IMR-90 (cell line): ENCODE measurements at regions not wholly inside any gene's neighbourhood (a gene's known extent, or its start where the extent isn't known, plus 50 kb on each side); places are given as distances from the start of the nearest gene placed in this dataset.

Source experiments
- ATAC-seq: fragments of 200-7000 bp; cut with Tn5 transposase; 2 replicates; pipeline ENCODE4 v1.9.1; 2020; ENCODE audit warnings: low read depth, mild to moderate bottlenecking, moderate library complexity
- BruUV-seq: library from RNA; stranded (reverse); fragments of 400-500 nt; replicated peaks from 2 replicates; lab custom pipeline; 2021; lab: Mats Ljungman, UMichigan
- CTCF ChIA-PET: fragments of 300-600 bp; formaldehyde crosslinking; extraction: SDS; loops from one replicate; lab custom pipeline; 2021; ENCODE audit warnings: antibody characterized with exemption; lab: Yijun Ruan, JAX
- POLR2A ChIA-PET: fragments of 300-600 bp; sonication (Branson Sonifier 250); formaldehyde crosslinking; loops from one replicate; lab custom pipeline; 2022; ENCODE audit warnings: antibody characterized with exemption; ENCODE audit not compliant: unreplicated experiment; lab: Charles Lee
- DNase-seq: peaks from one replicate; pipeline ENCODE4 v3.0.0; 2013
- H2AFZ ChIP-seq: replicated peaks from 2 replicates; pipeline ENCODE3; 2013; ENCODE audit warnings: low read length, mild to moderate bottlenecking; ENCODE audit not compliant: poor library complexity
- H2AK5ac ChIP-seq: 2 replicates; pipeline ENCODE4 v1.6.1; 2013; ENCODE audit warnings: low read depth, low read length, inconsistent platforms
- H2AK9ac ChIP-seq: replicated peaks from 2 replicates; pipeline ENCODE3; 2013; ENCODE audit warnings: mild to moderate bottlenecking, low read depth, low read length, moderate library complexity; ENCODE audit not compliant: poor library complexity
- H2BK120ac ChIP-seq: 2 replicates; pipeline ENCODE4 v1.6.1; 2013; ENCODE audit warnings: low read depth, low read length, inconsistent platforms
- H2BK15ac ChIP-seq: 3 replicates; pipeline ENCODE4 v1.6.1; 2013; ENCODE audit warnings: low read depth, low read length, inconsistent platforms
- H2BK20ac ChIP-seq: 2 replicates; pipeline ENCODE4 v1.6.1; 2013; ENCODE audit warnings: low read depth, mild to moderate bottlenecking, inconsistent platforms, low read length, moderate library complexity
- H2BK5ac ChIP-seq: 2 replicates; pipeline ENCODE4 v1.6.1; 2013; ENCODE audit warnings: mild to moderate bottlenecking, low read depth, low read length, inconsistent platforms; ENCODE audit not compliant: poor library complexity, severe bottlenecking
- H3K14ac ChIP-seq: replicated peaks from 2 replicates; pipeline ENCODE4 v1.6.1; 2013; ENCODE audit warnings: low read depth, low read length, inconsistent platforms
- H3K18ac ChIP-seq: 2 replicates; pipeline ENCODE4 v1.6.1; 2013; ENCODE audit warnings: low read depth, low read length, control low read depth
- H3K23ac ChIP-seq: 2 replicates; pipeline ENCODE4 v1.6.1; 2013; ENCODE audit warnings: low read depth, low read length, inconsistent platforms
- H3K27ac ChIP-seq: 2 replicates; pipeline ENCODE4 v1.5.1; 2013; ENCODE audit warnings: mild to moderate bottlenecking, control low read depth, low read length; ENCODE audit not compliant: insufficient read depth
- H3K27me3 ChIP-seq: 2 replicates; pipeline ENCODE4 v1.6.1; 2013; ENCODE audit warnings: low read length; ENCODE audit not compliant: control insufficient read depth, insufficient read depth
- H3K36me3 ChIP-seq: 2 replicates; pipeline ENCODE4 v1.6.1; 2013; ENCODE audit warnings: low read length, mixed read lengths; ENCODE audit not compliant: control insufficient read depth, insufficient read depth
- H3K4ac ChIP-seq: 2 replicates; pipeline ENCODE4 v1.6.1; 2013; ENCODE audit warnings: low read depth, low read length, inconsistent platforms
- H3K4me1 ChIP-seq: 2 replicates; pipeline ENCODE4 v1.6.1; 2013; ENCODE audit warnings: low read length, mixed read lengths; ENCODE audit not compliant: control insufficient read depth, insufficient read depth
- H3K4me2 ChIP-seq: 2 replicates; pipeline ENCODE4 v1.6.1; 2013; ENCODE audit warnings: low read depth, mild to moderate bottlenecking, control low read depth, low read length, moderate library complexity
- H3K4me3 ChIP-seq: 2 replicates; pipeline ENCODE4 v1.5.1; 2013; ENCODE audit warnings: low read depth, mild to moderate bottlenecking, control low read depth, low read length, moderate library complexity; ENCODE audit not compliant: insufficient read depth
- H3K56ac ChIP-seq: 2 replicates; pipeline ENCODE4 v1.6.1; 2013; ENCODE audit warnings: low read length, inconsistent platforms; ENCODE audit not compliant: insufficient read depth; ENCODE audit errors: extremely low read depth
- H3K79me1 ChIP-seq, 2 experiments: 2 replicates each; pipeline ENCODE4 v1.6.1; 2013; ENCODE audit warnings: low read length in 2 of 2, inconsistent platforms in 1 of 2, low read depth in 1 of 2
- H3K9ac ChIP-seq: 2 replicates; pipeline ENCODE4 v1.6.1; 2013; ENCODE audit warnings: low read depth, low read length, control low read depth
- H3K9me1 ChIP-seq: 2 replicates; pipeline ENCODE4 v1.6.1; 2013; ENCODE audit warnings: low read length, inconsistent platforms; ENCODE audit not compliant: insufficient read depth
- H3K9me3 ChIP-seq: 2 replicates; pipeline ENCODE4 v1.6.1; 2013; ENCODE audit warnings: low read length; ENCODE audit not compliant: control insufficient read depth, insufficient read depth
- H4K20me1 ChIP-seq: 2 replicates; pipeline ENCODE4 v1.6.1; 2013; ENCODE audit warnings: low read length, inconsistent platforms; ENCODE audit not compliant: insufficient read depth
- H4K5ac ChIP-seq: 2 replicates; pipeline ENCODE4 v1.6.1; 2013; ENCODE audit warnings: mild to moderate bottlenecking, low read depth, low read length, control low read depth
- H4K8ac ChIP-seq, 2 experiments: 2 replicates each; pipeline ENCODE4 v1.6.1; 2013; ENCODE audit warnings: low read depth in 2 of 2, low read length in 2 of 2, control low read depth in 1 of 2, inconsistent platforms in 1 of 2
- H4K91ac ChIP-seq: 2 replicates; pipeline ENCODE4 v1.6.1; 2013; ENCODE audit warnings: low read depth, low read length, inconsistent platforms; ENCODE audit not compliant: insufficient read depth
- BHLHE40 ChIP-seq: fragments of 150-350 bp; IDR thresholded peaks from 2 replicates; pipeline ENCODE4 v1.6.1; 2016; ENCODE audit warnings: mild to moderate bottlenecking, low read depth, low read length
- CEBPB ChIP-seq: IDR thresholded peaks from 2 replicates; pipeline ENCODE4 v1.6.1; 2012; ENCODE audit warnings: low read depth, low read length, improper control_type of control experiment
- CHD1 ChIP-seq: IDR thresholded peaks from 2 replicates; pipeline ENCODE4 v1.6.1; 2012; ENCODE audit warnings: low read depth, low read length, improper control_type of control experiment
- FOS ChIP-seq: fragments of 150-350 bp; IDR thresholded peaks from 2 replicates; pipeline ENCODE4 v1.6.1; 2016; ENCODE audit warnings: low read depth, low read length
- MAFK ChIP-seq: IDR thresholded peaks from 2 replicates; pipeline ENCODE4 v1.6.1; 2012; ENCODE audit warnings: low read depth, low read length, improper control_type of control experiment
- MAZ ChIP-seq: IDR thresholded peaks from 2 replicates; pipeline ENCODE4 v1.6.1; 2012; ENCODE audit warnings: low read depth, mild to moderate bottlenecking, low read length, improper control_type of control experiment, moderate library complexity, borderline replicate concordance
- MXI1 ChIP-seq: IDR thresholded peaks from 2 replicates; pipeline ENCODE4 v1.6.1; 2012; ENCODE audit warnings: low read depth, mild to moderate bottlenecking, low read length, moderate library complexity, borderline replicate concordance
- NFE2L2 ChIP-seq: fragments of 150-350 bp; IDR thresholded peaks from 2 replicates; pipeline ENCODE4 v1.6.1; 2016; ENCODE audit warnings: low read depth, mild to moderate bottlenecking, low read length
- POLR2A ChIP-seq: IDR thresholded peaks from 2 replicates; pipeline ENCODE4 v1.6.1; 2012; ENCODE audit warnings: mild to moderate bottlenecking, low read depth, low read length
- RAD21 ChIP-seq: IDR thresholded peaks from 2 replicates; pipeline ENCODE4 v1.6.1; 2012; ENCODE audit warnings: low read length, improper control_type of control experiment
- RCOR1 ChIP-seq: IDR thresholded peaks from 2 replicates; pipeline ENCODE4 v1.6.1; 2012; ENCODE audit warnings: mild to moderate bottlenecking, low read length, improper control_type of control experiment; ENCODE audit not compliant: insufficient replicate concordance
- RFX5 ChIP-seq: IDR thresholded peaks from 2 replicates; pipeline ENCODE4 v1.8.0; 2012; ENCODE audit warnings: low read depth, mild to moderate bottlenecking, low read length, moderate library complexity
- SMC3 ChIP-seq: fragments of 150-350 bp; IDR thresholded peaks from 2 replicates; pipeline ENCODE4 v1.6.1; 2016; ENCODE audit warnings: low read depth, mild to moderate bottlenecking, antibody characterized with exemption, low read length, moderate library complexity
- WGBS, 2 experiments: methylation state at CpG; one replicate each; pipeline versions ENCODE4 v1.1.5 to v1.1.7; 2013; ENCODE audit warnings: missing lambda C conversion rate in 2 of 2; ENCODE audit not compliant: insufficient read length in 1 of 2; ENCODE audit errors: extremely low coverage in 2 of 2; 5-methylcytosine and 5-hydroxymethylcytosine counted together
- dilution Hi-C: fragments of 300-500 bp; cut with HindIII; formaldehyde crosslinking; loops from one replicate; pipeline ENCODE4 v1.14.3; 2018; ENCODE audit warnings: low sequenced_read_pairs; ENCODE audit not compliant: unreplicated experiment
- in situ Hi-C: fragments of 300-500 bp; cut with MboI; formaldehyde crosslinking; loops from 3 replicates; pipeline ENCODE4 v1.14.3; 2019; ENCODE audit warnings: low sequenced_read_pairs, inconsistent platforms, mixed read lengths
- intact Hi-C: fragments of 100-400 bp; cut with micrococcal nuclease; formaldehyde crosslinking; loops from 2 replicates; pipeline ENCODE4 v1.10.0; 2022
- TF ChIP-seq, protein P1 (sequence below): conservative IDR thresholded peaks from 2 replicates; pipeline ENCODE4 v1.5.1; 2012; ENCODE audit warnings: mild to moderate bottlenecking, low read depth, low read length, improper control_type of control experiment
- TF ChIP-seq, protein P2 (sequence below): fragments of 150-350 bp; IDR thresholded peaks from 2 replicates; pipeline ENCODE4 v1.6.1; 2016; ENCODE audit warnings: low read depth, mild to moderate bottlenecking, low read length, moderate library complexity, borderline replicate concordance
- TF ChIP-seq, protein P3 (sequence below): fragments of 150-350 bp; IDR thresholded peaks from 2 replicates; pipeline ENCODE4 v1.6.1; 2017; ENCODE audit warnings: mild to moderate bottlenecking, antibody characterized with exemption, low read length, low read depth

DNA sequence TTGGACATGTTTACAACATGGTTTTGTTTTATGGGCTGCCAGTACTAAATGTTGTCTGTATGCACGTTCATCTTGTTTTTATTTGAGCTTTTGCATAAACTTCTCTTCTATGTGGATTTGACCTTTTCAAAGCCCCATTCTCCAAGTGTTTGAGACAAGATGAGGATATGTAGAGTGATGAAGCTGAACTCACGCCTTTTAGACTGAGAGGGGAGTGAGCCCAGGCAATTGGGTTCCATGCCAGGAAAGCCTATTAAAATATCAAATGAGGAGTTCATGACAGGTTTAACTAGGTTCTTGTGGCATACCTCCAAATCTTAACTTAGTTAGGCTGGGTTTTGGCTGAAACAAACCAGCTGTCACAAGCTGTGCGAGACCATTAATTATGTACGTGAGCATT, 170.4 kb upstream of the LDB2 start:
- Histone ChIP-seq H2AK5ac (no peak overlapping the region), H3K4me1 (peaks cover 36% of the 10 kb centered on the region), H3K9ac (no peak overlapping the region), H2BK5ac (peak overlapping the region; percentile 65), H3K4ac (peak overlapping the region; percentile 77), H4K8ac (peak overlapping the region in 1 of 2 experiments; percentile 33; a peak in 1 of 4 replicates), H3K79me1 (0 out of 4 replicates have a peak, but pooled peaks cover 0 to 3% of the 10 kb centered on the region in 2 experiments), H3K23ac (no peak overlapping the region), H3K14ac (no peak overlapping the region; the same call in 1 of the 2 replicates), H3K36me3 (no peaks in the 10 kb centered on the region), H3K18ac (peak overlapping the region; percentile 42; the same call in 1 of the 2 replicates), H2BK20ac (peak overlapping the region; percentile 83), H3K4me2 (no peak overlapping the region), H2AFZ (no peak overlapping the region), H2BK15ac (peak overlapping the region; percentile 76; the same call in 1 of the 3 replicates), H3K56ac (no peak overlapping the region), H3K9me3 (peaks cover 3% of the 10 kb centered on the region; the same call in 1 of the 2 replicates), H2BK120ac (peak overlapping the region; percentile 84), H3K27ac (peak overlapping the region; percentile 48; the same call in 1 of the 2 replicates), H3K9me1 (peaks cover 24% of the 10 kb centered on the region), H2AK9ac (no peak overlapping the region), H4K20me1 (no peaks in the 10 kb centered on the region), H4K5ac (peak overlapping the region; percentile 42; the same call in 1 of the 2 replicates), H3K4me3 (no peak overlapping the region), H3K27me3 (no peaks in the 10 kb centered on the region), H4K91ac (peak overlapping the region; percentile 9; the same call in 1 of the 2 replicates)
- no TSS peak for BruUV-seq
- in situ Hi-C loops: no loop called here
- no CpG with 5 or more reads among the region's 4 CpGs for WGBS, 2 experiments
- dilution Hi-C loops: no loop called here
- POLR2A ChIA-PET: no interaction called here
- peak; percentile 3; the same call in 1 of the 2 replicates for ATAC-seq
- TF ChIP-seq BHLHE40 (no peak), RCOR1 (no peak), POLR2A (no peak), RFX5 (no peak), SMC3 (no peak), RAD21 (no peak), CHD1 (no peak), MAFK (no peak), FOS (no peak), CEBPB (no peak), NFE2L2 (no peak), MXI1 (no peak), MAZ (no peak)
- TF ChIP-seq, protein P1, sequence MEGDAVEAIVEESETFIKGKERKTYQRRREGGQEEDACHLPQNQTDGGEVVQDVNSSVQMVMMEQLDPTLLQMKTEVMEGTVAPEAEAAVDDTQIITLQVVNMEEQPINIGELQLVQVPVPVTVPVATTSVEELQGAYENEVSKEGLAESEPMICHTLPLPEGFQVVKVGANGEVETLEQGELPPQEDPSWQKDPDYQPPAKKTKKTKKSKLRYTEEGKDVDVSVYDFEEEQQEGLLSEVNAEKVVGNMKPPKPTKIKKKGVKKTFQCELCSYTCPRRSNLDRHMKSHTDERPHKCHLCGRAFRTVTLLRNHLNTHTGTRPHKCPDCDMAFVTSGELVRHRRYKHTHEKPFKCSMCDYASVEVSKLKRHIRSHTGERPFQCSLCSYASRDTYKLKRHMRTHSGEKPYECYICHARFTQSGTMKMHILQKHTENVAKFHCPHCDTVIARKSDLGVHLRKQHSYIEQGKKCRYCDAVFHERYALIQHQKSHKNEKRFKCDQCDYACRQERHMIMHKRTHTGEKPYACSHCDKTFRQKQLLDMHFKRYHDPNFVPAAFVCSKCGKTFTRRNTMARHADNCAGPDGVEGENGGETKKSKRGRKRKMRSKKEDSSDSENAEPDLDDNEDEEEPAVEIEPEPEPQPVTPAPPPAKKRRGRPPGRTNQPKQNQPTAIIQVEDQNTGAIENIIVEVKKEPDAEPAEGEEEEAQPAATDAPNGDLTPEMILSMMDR: no peak
- TF ChIP-seq, protein P2, sequence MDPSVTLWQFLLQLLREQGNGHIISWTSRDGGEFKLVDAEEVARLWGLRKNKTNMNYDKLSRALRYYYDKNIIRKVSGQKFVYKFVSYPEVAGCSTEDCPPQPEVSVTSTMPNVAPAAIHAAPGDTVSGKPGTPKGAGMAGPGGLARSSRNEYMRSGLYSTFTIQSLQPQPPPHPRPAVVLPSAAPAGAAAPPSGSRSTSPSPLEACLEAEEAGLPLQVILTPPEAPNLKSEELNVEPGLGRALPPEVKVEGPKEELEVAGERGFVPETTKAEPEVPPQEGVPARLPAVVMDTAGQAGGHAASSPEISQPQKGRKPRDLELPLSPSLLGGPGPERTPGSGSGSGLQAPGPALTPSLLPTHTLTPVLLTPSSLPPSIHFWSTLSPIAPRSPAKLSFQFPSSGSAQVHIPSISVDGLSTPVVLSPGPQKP: no peak
- TF ChIP-seq, protein P3, sequence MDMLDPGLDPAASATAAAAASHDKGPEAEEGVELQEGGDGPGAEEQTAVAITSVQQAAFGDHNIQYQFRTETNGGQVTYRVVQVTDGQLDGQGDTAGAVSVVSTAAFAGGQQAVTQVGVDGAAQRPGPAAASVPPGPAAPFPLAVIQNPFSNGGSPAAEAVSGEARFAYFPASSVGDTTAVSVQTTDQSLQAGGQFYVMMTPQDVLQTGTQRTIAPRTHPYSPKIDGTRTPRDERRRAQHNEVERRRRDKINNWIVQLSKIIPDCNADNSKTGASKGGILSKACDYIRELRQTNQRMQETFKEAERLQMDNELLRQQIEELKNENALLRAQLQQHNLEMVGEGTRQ: no peak
- intact Hi-C loops: no loop called here
- CTCF ChIA-PET: no interaction called here
- no peak for DNase-seq
